GM12878 (cell line): ENCODE measurements at regions not wholly inside any gene's neighbourhood (a gene's known extent, or its start where the extent isn't known, plus 50 kb on each side); places are given as distances from the start of the nearest gene placed in this dataset.

Experiments used
- ATAC-seq: fragments of 200-7000 bp; cut with Tn5 transposase; 3 replicates; pipeline ENCODE4 v1.9.1; 2020; ENCODE audit warnings: mild to moderate bottlenecking, moderate library complexity
- BruUV-seq: library from RNA; stranded (reverse); fragments of 400-500 nt; replicated peaks from 2 replicates; lab custom pipeline; 2021; lab: Mats Ljungman, UMichigan
- CTCF ChIA-PET: fragments of 300-600 bp; sonication (Branson Sonifier 250); formaldehyde crosslinking; extraction: SDS; loops from one replicate; lab custom pipeline; 2021; ENCODE audit warnings: inconsistent platforms; lab: Yijun Ruan, JAX
- POLR2A ChIA-PET: fragments of 350-600 bp; formaldehyde crosslinking; extraction: SDS; loops from one replicate; lab custom pipeline; 2021; ENCODE audit warnings: inconsistent platforms; lab: Charles Lee
- RAD21 ChIA-PET: fragments of 300-600 bp; sonication (Branson Sonifier 250); formaldehyde crosslinking; loops from one replicate; lab custom pipeline; 2023; ENCODE audit warnings: antibody characterized with exemption; ENCODE audit not compliant: unreplicated experiment; lab: Charles Lee
- SMC1A ChIA-PET: fragments of 300-600 bp; sonication (Branson Sonifier 250); formaldehyde crosslinking; loops from one replicate; lab custom pipeline; 2023; ENCODE audit not compliant: unreplicated experiment, uncharacterized antibody; lab: Charles Lee
- DNase-seq: peaks from one replicate; pipeline ENCODE4 v3.0.0-alpha.2; 2011; ENCODE audit warnings: low read depth, low spot score
- FAIRE-seq: peaks from 3 replicates; lab custom pipeline; 2011; peaks lifted over from hg19 to GRCh38; lab: Jason Lieb, UNC
- H2AFZ ChIP-seq: 2 replicates; pipeline ENCODE4 v1.6.0; 2011; ENCODE audit warnings: low read depth, low read length, control low read depth; ENCODE audit not compliant: control insufficient read depth
- H3K27ac ChIP-seq: 2 replicates; pipeline ENCODE4 v1.5.1; 2011; ENCODE audit warnings: control low read depth; ENCODE audit not compliant: control insufficient read depth, insufficient read depth
- H3K27me3 ChIP-seq, 2 experiments: replicated peaks in 1 of 2; 2 replicates each; pipeline versions ENCODE4 v1.6.0 to v1.6.1; 2011; ENCODE audit warnings: low read length in 1 of 2; ENCODE audit not compliant: control insufficient read depth in 2 of 2, insufficient read depth in 2 of 2
- H3K36me3 ChIP-seq, 2 experiments: 2 replicates each; pipeline ENCODE4 v1.5.1; 2011; ENCODE audit warnings: low read length in 1 of 2; ENCODE audit not compliant: control insufficient read depth in 2 of 2, insufficient read depth in 2 of 2
- H3K4me1 ChIP-seq: 2 replicates; pipeline ENCODE4 v1.6.1; 2011; ENCODE audit warnings: mild to moderate bottlenecking, low read length, moderate library complexity, mixed read lengths; ENCODE audit not compliant: control insufficient read depth, insufficient read depth
- H3K4me2 ChIP-seq: 2 replicates; pipeline ENCODE4 v1.6.0; 2011; ENCODE audit warnings: control low read depth; ENCODE audit not compliant: control insufficient read depth, insufficient read depth
- H3K4me3 ChIP-seq: fragments of 200-600 bp; sonication (generic); 2 replicates; pipeline ENCODE4 v1.5.1; 2016
- H3K79me2 ChIP-seq: 2 replicates; pipeline ENCODE4 v1.6.0; 2011; ENCODE audit warnings: low read length; ENCODE audit not compliant: control insufficient read depth, insufficient read depth
- H3K9ac ChIP-seq: 2 replicates; pipeline ENCODE4 v1.8.0; 2011; ENCODE audit warnings: low read length, control low read depth, mixed read lengths; ENCODE audit not compliant: control insufficient read depth, insufficient read depth
- H3K9me3 ChIP-seq: replicated peaks from 3 replicates; pipeline ENCODE4 v1.5.1; 2011; ENCODE audit warnings: mild to moderate bottlenecking, low read length; ENCODE audit not compliant: control insufficient read depth, insufficient read depth
- H4K20me1 ChIP-seq: 2 replicates; pipeline ENCODE4 v1.6.0; 2011; ENCODE audit not compliant: control insufficient read depth, insufficient read depth
- IKZF2 ChIP-seq, 2 experiments: fragments of 450-650 bp; IDR thresholded peaks; 2 replicates each; pipeline ENCODE4 v1.6.1; 2017; ENCODE audit warnings: mild to moderate bottlenecking in 2 of 2, moderate library complexity in 2 of 2
- RB1 ChIP-seq: fragments of 450-650 bp; formaldehyde crosslinking; IDR thresholded peaks from 2 replicates; pipeline ENCODE4 v1.6.1; 2017; ENCODE audit warnings: mild to moderate bottlenecking, borderline replicate concordance
- WGBS: methylation state at CpG from one replicate; pipeline ENCODE4 v1.1.6; 2016; ENCODE audit warnings: low lambda C conversion rate; ENCODE audit not compliant: insufficient replicate concordance, insufficient coverage; ENCODE audit errors: missing lambda C conversion rate; 5-methylcytosine and 5-hydroxymethylcytosine counted together
- in situ Hi-C: fragments of 300-500 bp; cut with MboI; formaldehyde crosslinking; loops from 9 replicates; pipeline ENCODE4 v1.14.3; 2018; ENCODE audit warnings: mixed read lengths
- intact Hi-C: fragments of 100-400 bp; cut with micrococcal nuclease; formaldehyde crosslinking; loops from one replicate; pipeline ENCODE4 v1.14.2; 2022; ENCODE audit not compliant: unreplicated experiment
- TF ChIP-seq, protein P1 (sequence below): fragments of 450-650 bp; IDR thresholded peaks from 2 replicates; pipeline ENCODE4 v1.6.1; 2018; ENCODE audit warnings: borderline replicate concordance, mild to moderate bottlenecking; ENCODE audit not compliant: partially characterized antibody

DNA sequence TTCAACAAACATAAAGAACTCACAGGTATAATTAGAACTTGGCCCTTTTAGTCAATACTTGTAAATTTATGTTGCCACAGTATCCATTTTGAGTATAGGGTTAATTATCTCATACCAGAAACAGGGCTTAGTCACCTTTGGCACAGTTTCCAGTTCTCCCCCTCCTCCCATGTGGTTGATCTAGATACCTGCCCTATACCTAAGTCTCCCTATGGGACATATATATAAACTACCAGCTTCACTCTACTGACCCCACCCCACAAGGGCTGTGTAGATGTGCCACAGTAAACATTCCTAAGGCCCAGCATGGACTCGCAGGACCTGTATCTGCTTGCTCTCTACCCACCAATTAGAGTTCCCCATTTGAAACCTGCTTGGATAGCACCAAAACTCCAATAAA lies 371.7 kb upstream of the RND3 start (continued):
- TF ChIP-seq, protein P1, sequence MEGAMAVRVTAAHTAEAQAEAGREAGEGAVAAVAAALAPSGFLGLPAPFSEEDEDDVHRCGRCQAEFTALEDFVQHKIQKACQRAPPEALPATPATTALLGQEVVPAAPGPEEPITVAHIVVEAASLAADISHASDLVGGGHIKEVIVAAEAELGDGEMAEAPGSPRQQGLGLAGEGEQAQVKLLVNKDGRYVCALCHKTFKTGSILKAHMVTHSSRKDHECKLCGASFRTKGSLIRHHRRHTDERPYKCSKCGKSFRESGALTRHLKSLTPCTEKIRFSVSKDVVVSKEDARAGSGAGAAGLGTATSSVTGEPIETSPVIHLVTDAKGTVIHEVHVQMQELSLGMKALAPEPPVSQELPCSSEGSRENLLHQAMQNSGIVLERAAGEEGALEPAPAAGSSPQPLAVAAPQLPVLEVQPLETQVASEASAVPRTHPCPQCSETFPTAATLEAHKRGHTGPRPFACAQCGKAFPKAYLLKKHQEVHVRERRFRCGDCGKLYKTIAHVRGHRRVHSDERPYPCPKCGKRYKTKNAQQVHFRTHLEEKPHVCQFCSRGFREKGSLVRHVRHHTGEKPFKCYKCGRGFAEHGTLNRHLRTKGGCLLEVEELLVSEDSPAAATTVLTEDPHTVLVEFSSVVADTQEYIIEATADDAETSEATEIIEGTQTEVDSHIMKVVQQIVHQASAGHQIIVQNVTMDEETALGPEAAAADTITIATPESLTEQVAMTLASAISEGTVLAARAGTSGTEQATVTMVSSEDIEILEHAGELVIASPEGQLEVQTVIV: no peak

- CTCF ChIA-PET: no interaction called here
- in situ Hi-C loops: no loop called here
- Histone ChIP-seq H3K9me3 (no peaks in the 10 kb centered on the region), H4K20me1 (no peaks in the 10 kb centered on the region), H3K27ac (no peak overlapping the region), H3K79me2 (no peaks in the 10 kb centered on the region), H3K9ac (no peak overlapping the region), H3K4me3 (no peak overlapping the region), H3K4me1 (no peaks in the 10 kb centered on the region), H2AFZ (no peak overlapping the region), H3K4me2 (no peak overlapping the region), H3K27me3 (no peaks in the 10 kb centered on the region), H3K36me3 (no peaks in the 10 kb centered on the region)
- TF ChIP-seq RB1 (no peak), IKZF2 (IDR thresholded peaks at IDR 0.05) (no peak)
- FAIRE-seq (no peak), ATAC-seq (no peak), DNase-seq (no peak)
- POLR2A ChIA-PET: no interaction called here
- no TSS peak for BruUV-seq
- SMC1A ChIA-PET: interaction anchor here (0.6 kb wide), 1 partner anchor 1453 kb away, joined by 3 read pairs; no protein-coding TSS in a partner anchor
- WGBS: 39% methylated on average over 5 of the region's 5 CpGs
- RAD21 ChIA-PET: no interaction called here
- intact Hi-C loops: no loop called here
Measured at GRCh38 chr2:150858382-150858781, 370.9 kb upstream of the RND3 start.
